ENCODE measurements at regions not wholly inside any gene's neighbourhood (a gene's known extent, or its start where the extent isn't known, plus 50 kb on each side); places are given as distances from the start of the nearest gene placed in this dataset.
"Not testable (repeated sequence)": the region's sequence is repeated elsewhere in the genome, so short reads cannot be mapped to it uniquely, and the experiment has no call there.

- Histone ChIP-seq H3K4me3 (ENCODE audit: severe bottlenecking) (no peak overlapping the region), H3K4me1 (ENCODE audit: insufficient read depth, poor library complexity, severe bottlenecking) (no peaks in the 10 kb centered on the region), H3K27ac (ENCODE audit: poor library complexity, severe bottlenecking) (no peak overlapping the region), H3K9me3 (ENCODE audit: severe bottlenecking) (no peaks in the 10 kb centered on the region), H3K36me3 (ENCODE audit: low read depth) (no peaks in the 10 kb centered on the region), H3K27me3 (ENCODE audit: insufficient read depth, poor library complexity, severe bottlenecking) (no peaks in the 10 kb centered on the region)
- no peak for TF ChIP-seq CTCF (IDR thresholded peaks at IDR 0.05; ENCODE audit: poor library complexity, severe bottlenecking)
- DNase-seq (ENCODE audit: low spot score) (no peak), ATAC-seq (ENCODE audit: low read depth) (no peak; the same call in 2 of the 3 replicates)
Observed at GRCh38 chr6:168858926-168859325, 394.7 kb downstream of the THBS2 start.

- Histone ChIP-seq H3K9me3 (ENCODE audit: severe bottlenecking) (no peaks in the 10 kb centered on the region), H3K27me3 (ENCODE audit: insufficient read depth, poor library complexity, severe bottlenecking) (no peaks in the 10 kb centered on the region), H3K36me3 (ENCODE audit: low read depth) (no peaks in the 10 kb centered on the region), H3K4me1 (ENCODE audit: insufficient read depth, poor library complexity, severe bottlenecking) (no peaks in the 10 kb centered on the region), H3K4me3 (ENCODE audit: severe bottlenecking) (no peak overlapping the region), H3K27ac (ENCODE audit: poor library complexity, severe bottlenecking) (no peak overlapping the region)
- DNase-seq (ENCODE audit: low spot score) (no peak), ATAC-seq (ENCODE audit: low read depth) (no peak)
- no peak for TF ChIP-seq CTCF (IDR thresholded peaks at IDR 0.05; ENCODE audit: poor library complexity, severe bottlenecking)
Observed at GRCh38 chr6:168856914-168857313, 396.7 kb downstream of the THBS2 start.

GRCh38 chr6:168852376-168852884 is 401.2 kb downstream of the THBS2 start:
- no peak for DNase-seq (ENCODE audit: low spot score)
- no peak for TF ChIP-seq CTCF (IDR thresholded peaks at IDR 0.05; ENCODE audit: poor library complexity, severe bottlenecking)

GRCh38 chr6:168851460-168852375 is 401.9 kb downstream of the THBS2 start:
- Histone ChIP-seq H3K27me3 (ENCODE audit: insufficient read depth, poor library complexity, severe bottlenecking) (no peaks in the 10 kb centered on the region), H3K4me1 (ENCODE audit: insufficient read depth, poor library complexity, severe bottlenecking) (no peaks in the 10 kb centered on the region), H3K9me3 (ENCODE audit: severe bottlenecking) (no peaks in the 10 kb centered on the region), H3K4me3 (ENCODE audit: severe bottlenecking) (peak overlapping the region; percentile 20), H3K36me3 (ENCODE audit: low read depth) (no peaks in the 10 kb centered on the region), H3K27ac (ENCODE audit: poor library complexity, severe bottlenecking) (no peak overlapping the region)
- DNase-seq (ENCODE audit: low spot score) (no peak), ATAC-seq (ENCODE audit: low read depth) (peak; percentile 41; the same call in 2 of the 3 replicates)
- TF ChIP-seq CTCF (IDR thresholded peaks at IDR 0.05; ENCODE audit: poor library complexity, severe bottlenecking): no peak

More at GRCh38 chr6:168852376-168852884, 401.2 kb downstream of the THBS2 start:
- Histone ChIP-seq H3K9me3 (ENCODE audit: severe bottlenecking) (no peaks in the 10 kb centered on the region), H3K27me3 (ENCODE audit: insufficient read depth, poor library complexity, severe bottlenecking) (no peaks in the 10 kb centered on the region), H3K4me3 (ENCODE audit: severe bottlenecking) (no peak overlapping the region), H3K36me3 (ENCODE audit: low read depth) (no peaks in the 10 kb centered on the region), H3K27ac (ENCODE audit: poor library complexity, severe bottlenecking) (no peak overlapping the region), H3K4me1 (ENCODE audit: insufficient read depth, poor library complexity, severe bottlenecking) (no peaks in the 10 kb centered on the region)
- 0 out of 3 replicates have a peak, but pooled peaks have one; percentile 23 for ATAC-seq (ENCODE audit: low read depth)

GRCh38 chr6:168850027-168850736 is 403.5 kb downstream of the THBS2 start:
- not testable (repeated sequence) for ATAC-seq (ENCODE audit: low read depth)

More at GRCh38 chr6:168850027-168850736, 403.5 kb downstream of the THBS2 start:
- not testable (repeated sequence) for H3K4me3 ChIP-seq (ENCODE audit: severe bottlenecking); DNase-seq (ENCODE audit: low spot score); H3K27me3 ChIP-seq (ENCODE audit: insufficient read depth, poor library complexity, severe bottlenecking); H3K36me3 ChIP-seq (ENCODE audit: low read depth); H3K27ac ChIP-seq (ENCODE audit: poor library complexity, severe bottlenecking); H3K9me3 ChIP-seq (ENCODE audit: severe bottlenecking); H3K4me1 ChIP-seq (ENCODE audit: insufficient read depth, poor library complexity, severe bottlenecking)

Measured in RWPE2 (cell line).